ENCODE measurements at regions not wholly inside any gene's neighbourhood (a gene's known extent, or its start where the extent isn't known, plus 50 kb on each side); places are given as distances from the start of the nearest gene placed in this dataset.

DNA sequence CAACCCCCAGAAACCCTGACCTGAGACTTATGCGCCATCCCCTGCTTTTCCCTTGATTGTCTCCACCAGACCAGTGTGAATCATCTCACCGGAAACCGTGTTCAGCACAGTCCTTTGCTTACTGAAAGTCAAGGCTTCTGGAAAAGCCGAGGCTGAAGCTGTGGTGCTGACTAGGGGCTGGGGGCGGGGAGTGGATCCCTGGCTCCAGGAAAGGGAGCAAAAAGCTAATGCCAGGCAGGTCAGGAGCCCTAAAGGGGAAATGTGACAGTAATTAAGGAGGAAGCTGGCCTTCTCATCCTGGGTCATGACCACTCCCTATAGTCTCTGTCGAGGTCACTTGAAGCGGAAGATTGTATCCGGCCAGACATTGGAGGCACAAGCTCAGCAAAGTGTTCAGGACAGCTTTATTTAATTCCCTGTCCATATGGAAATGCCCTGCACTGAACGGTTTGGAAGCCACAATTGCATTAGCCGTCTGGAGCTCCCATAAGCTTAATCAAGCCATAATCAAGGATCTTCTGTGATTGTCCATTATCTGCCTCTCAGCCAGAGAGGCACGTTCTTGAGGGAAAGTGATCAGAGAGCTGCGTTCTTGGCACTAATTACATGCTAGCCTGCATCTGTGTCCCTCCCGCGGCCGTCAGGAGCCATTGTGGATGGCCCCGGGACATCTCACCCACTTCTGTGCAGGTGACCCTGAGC lies 403.6 kb downstream of the RRAGC start:
- DNase-seq (ENCODE audit: low read depth): no peak

DNA sequence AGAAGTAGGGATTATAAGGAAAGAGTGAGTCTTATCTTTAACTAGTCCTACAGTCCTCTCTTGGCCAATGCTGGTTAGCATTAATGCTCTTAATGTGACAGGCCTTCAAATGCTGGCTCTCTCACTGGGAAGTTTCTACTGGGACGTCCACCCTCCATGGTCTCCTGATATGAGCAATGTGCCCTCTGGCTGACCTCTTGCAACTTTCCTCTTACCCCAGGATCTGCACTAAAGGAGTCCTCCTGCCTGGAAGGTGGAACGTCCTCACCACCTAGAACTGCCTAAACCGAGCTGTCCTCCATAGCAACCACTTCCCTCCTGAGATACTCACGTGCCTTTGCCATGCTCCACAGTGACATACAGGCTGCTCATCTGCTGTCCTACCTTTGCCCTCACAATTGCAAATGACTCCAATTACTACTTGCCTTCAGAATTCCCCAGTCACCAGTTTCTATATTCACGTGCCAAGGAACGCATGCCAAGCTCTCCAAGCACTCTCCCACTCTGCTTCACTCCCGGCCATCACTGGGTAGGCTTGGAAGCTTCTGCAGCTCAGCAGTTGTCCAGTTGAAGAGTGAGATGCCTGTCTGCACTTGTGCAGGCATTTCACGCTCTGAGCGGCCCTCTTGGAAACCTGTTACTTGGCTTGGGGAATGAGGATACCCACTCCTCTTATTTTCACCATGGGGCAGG lies 404.7 kb downstream of the RRAGC start:
- DNase-seq (ENCODE audit: low read depth): no peak

DNA sequence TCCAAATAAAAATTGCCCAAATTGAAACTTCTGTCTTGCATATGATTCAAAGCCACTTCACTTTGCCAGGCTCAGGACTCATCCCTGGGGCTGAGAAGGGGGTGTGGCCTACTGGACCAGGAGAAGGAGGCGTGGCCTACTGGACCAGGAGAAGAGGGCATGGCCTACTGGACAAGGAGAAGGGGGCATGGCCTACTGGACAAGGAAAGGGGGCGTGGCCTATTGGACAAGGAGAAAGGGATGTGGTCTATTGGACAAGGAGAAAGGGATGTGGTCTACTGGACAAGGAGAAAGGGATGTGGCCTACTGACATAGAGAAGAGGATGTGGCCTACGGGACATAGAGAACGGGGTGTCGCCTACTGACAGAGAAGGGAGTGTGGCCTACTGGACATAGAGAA lies 405.3 kb downstream of the RRAGC start:
- DNase-seq (ENCODE audit: low read depth): no peak

DNA sequence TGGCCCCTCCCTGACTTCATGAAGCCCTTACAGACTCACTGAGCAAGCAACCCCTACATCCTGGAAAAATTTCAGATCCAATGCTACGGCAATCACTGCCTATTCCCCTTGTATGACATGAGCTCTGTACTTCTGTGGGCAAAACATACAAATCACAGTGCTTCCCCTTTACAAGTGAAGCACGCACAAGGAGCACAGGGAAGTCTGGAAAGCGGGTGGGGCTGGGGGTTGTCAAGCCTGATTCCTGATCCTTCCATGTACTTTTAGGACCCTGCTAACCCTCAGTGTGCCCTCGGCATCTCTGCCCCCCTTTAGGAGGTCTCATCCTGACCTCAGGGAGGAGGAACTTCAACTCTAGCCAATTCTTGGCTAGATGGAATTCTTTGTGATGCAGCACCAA lies 405.7 kb upstream of the POU3F1 start:
- DNase-seq (ENCODE audit: low read depth): no peak

DNA sequence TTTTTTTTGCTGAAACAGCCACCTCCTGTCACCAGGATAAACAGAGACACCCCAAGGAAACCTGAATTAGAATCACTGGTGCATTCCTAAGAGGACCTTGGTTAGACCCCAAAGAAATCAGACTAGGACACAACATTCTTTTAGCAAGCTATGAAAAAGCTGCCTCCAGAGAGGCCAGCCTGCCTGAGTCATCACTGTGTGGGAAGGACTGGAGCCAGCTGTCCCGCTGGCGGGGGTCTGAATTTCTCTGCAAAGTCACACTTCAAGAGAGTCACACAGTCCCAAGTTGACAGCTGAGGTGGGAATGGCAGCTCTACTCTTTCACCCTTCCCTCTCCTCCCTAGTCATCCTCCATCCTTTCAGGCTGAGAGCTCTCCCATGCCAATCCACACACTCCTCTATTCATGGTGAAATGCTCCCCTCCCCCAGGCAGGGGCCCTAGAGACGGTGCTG lies 405.0 kb upstream of the POU3F1 start:
- no peak for DNase-seq (ENCODE audit: low read depth)

DNA sequence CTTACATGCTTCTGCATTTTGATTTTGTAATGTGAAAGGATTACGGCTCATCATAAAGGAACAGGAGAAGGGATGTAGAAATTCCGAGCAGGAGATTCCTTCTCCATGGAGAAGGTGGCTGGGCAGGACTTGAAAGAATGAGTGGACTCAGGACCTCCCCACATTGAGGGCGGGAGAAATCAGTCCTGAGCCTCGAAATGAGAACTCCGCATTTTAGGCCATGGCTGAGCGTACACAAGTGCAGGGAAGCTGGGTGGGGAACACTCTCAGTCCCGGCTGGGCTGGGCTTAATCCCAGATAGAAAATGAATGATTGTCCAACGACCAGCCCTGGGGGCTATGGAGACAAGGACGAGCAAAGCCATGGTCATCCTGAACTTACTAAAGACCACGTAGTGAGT lies 402.3 kb upstream of the POU3F1 start:
- DNase-seq (ENCODE audit: low read depth): no peak

DNA sequence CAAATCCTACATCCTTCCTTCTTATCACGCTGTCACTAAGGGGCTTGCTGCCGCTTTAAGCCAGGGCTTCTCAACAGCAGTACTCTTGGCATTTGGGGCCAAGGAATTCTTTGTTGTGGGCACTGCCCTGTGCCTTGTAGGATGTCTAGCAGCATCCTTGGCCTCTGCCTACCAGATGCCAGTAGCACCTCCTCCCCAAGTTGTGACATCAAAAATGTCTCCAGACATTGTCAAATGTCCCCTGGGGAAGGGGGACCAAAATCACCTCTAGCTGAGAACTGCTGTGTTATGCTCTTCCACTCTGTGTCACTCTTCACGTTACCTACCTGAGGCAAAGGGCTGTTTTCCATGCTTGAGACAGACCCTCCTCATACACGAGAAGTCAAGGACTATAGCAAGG lies 400.3 kb upstream of the POU3F1 start:
- DNase-seq (ENCODE audit: low read depth): no peak

DNA sequence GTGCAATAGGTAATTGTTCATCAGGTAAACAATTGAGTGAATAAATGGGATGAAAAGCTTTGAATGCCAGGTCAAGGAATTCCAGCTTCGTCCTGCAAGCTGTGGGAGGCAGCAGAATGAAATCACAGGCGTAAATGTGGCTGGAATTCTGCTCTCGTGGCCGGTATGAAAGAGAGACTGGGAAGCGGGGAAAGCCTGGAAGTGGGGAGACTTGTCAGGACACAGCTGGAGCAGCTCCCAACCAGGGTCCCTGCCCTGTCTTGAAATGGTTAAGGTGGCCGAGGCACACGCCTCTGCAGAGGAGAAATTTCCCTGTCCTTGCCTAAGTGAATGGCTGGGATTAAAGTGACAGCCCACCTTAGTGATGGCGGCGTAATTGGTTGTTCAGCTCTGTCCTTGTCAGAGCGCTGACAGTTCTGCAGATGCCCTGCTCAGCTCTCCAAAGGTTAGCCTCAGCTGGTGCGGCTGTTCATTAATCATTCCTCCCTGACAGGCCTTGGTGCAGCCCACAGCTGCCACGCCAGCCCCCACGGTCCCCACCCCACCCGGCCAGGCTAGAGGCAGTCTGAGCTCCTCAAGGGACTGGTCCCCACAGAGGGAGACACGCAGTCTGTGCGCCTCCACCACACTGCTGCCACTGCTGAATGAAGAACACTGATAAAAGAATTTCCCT lies 398.3 kb upstream of the POU3F1 start:
- DNase-seq (ENCODE audit: low read depth): no peak

DNA sequence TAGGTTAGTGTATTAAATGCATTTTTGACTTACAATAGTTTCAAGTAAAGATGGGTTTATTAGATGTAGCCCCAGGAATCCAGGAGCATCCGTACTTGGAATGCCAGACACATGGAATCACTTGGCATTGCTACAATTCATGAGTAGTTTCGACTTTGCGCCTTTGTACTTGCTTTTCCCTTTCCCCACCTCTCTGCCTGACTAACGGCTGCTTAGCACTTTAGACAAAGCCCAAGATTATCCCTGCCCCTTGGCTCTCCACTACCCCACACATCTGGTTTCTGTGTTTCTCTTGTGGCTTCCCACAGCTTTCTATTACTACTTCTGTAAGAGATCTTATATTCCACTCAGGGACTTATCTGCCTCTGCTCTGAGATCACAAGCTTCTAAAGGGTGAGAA lies 397.7 kb upstream of the POU3F1 start:
- DNase-seq (ENCODE audit: low read depth): no peak

DNA sequence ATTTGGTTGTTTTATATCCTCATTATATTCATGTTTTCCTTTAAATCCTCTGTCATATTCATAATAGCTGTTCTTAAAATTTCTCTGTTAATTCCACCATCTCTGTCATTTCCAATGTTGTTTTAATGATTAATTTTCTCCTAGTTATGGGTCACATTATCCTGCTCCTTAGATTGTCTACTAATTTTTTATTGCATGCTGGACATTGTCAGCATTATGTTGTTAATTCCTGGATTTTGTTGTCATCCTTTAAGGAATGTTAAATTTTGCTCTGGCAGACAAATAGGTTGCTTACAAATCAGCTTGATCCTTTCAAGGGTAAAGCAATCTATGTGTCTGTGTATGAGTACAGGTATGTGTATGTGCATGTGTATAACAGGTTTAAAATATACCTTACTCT lies 393.8 kb upstream of the POU3F1 start:
- DNase-seq (ENCODE audit: low read depth): no peak

DNA sequence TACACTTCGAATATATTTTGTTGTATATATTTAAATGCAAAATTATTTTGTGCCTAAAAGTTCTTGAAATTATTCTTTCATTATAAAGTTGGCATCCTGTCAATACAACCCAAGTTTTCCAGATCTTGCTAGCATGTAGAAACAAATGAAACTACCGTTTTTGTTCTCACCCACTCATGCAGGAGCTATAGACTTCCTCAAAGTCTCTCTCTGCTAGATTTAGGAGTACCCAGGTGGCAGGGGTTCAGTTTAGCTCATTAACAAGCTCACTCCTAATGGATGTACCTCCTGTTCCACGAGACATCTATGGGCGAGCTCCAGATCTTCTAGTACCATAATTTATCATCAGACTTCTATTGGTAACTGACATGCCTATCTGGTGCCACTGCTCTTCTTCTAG lies 390.2 kb upstream of the POU3F1 start:
- DNase-seq (ENCODE audit: low read depth): no peak

DNA sequence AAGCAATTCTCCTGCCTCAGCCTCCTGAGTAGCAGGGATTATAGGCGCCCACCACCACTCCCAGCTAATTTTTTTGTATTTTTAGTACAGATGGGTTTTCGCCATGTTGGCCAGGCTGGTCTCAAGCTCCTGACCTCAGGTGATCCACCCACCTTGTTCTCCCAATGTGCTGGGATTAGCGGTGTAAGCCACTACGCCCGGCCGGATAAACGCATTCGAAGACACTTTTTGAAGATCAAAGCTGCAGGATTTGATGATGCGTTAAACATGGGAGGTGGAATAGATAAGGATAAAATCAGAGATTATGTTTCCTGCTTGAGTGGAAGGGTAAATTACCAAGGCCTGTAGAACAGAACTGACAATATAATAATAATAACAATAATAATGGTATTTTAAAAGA lies 389.4 kb upstream of the POU3F1 start:
- DNase-seq (ENCODE audit: low read depth): no peak

DNA sequence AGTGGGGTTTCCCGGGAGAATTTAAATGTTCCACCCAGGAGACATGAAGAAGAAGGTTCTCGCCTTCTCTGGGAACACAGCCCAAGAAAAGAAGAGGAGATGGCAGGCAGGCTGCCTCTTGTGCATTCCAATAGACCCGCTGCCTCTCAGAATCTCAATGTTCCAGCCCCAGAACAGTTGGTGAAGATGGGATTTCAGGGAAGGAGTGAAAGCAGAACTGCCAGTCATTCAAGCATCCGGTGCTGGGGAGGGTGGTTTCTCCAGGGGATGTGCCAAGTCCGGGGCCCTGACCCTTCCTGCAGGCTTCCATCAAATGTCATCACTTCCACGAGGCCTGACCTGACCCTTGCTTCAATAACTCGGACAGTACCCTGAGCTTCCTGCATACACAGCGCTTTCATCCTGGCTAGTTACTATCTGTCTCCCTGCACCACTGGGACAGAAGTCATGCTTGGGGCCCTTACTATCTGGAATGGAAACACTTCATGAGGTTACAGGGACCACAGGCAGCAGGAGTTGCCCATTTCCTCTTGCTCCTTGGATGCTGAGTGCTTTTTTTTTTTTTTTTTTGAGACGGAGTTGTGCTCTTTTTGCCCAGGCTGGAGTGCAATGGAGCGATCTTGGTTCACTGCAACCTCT lies 386.6 kb upstream of the POU3F1 start:
- no peak for DNase-seq (ENCODE audit: low read depth)

DNA sequence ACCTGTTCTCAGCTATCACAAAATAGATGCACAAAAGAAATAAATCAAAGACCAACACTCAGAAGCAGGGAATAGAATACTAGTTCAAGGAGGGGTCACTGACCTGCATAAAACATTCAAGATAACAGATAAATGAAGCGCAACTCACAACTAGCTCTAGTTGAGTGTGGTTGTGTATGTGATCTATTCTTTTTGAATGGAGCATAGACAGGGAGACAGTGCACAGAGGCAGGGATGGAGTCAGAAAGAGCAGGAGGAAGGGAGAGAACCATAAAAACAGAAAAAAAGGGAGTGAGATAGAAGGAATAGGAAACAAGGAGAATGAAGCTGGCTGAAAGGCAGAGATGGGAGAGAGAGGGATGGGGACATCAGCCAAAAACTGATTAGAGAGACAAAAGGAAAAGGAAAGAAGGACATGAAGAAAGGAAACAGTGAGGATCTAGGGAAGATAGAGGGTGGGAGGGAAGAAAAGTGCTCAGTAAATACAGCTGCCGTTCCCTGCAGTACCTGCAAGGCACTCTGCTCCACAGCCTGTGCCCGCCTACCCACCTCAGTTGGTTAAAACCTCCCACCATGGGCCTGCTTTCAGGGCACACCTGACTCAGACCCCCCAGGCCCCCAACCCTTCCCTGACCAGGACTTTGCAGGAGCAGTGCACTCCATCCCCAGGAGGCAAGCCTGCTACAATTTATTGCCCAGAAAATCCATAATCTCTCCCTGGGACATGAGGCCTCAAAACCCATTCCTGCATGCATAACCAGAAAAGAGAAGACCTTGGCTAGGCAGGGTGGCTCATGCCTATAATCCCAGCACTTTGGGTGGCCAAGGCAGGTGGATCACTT lies 385.2 kb upstream of the POU3F1 start:
- no peak for DNase-seq (ENCODE audit: low read depth)

DNA sequence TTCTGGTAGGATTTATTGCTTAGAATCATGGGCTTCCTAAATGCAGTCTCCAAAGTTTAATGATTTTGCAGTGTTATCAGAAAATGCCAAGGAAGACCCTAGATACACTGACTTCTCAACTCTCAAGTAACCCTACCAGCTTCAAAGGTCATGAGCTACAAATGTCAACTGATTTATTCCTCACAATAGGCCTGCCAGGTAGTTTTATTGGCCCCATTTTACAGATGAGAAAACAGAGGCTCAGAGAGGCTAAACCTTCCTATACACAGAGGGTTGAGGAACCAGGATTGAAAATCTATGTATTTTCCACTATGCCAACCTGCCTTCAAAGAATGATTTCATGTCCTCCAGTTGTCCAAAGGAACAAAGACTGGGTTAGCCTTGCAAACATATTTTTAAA lies 384.4 kb upstream of the POU3F1 start:
- no peak for DNase-seq (ENCODE audit: low read depth)

DNA sequence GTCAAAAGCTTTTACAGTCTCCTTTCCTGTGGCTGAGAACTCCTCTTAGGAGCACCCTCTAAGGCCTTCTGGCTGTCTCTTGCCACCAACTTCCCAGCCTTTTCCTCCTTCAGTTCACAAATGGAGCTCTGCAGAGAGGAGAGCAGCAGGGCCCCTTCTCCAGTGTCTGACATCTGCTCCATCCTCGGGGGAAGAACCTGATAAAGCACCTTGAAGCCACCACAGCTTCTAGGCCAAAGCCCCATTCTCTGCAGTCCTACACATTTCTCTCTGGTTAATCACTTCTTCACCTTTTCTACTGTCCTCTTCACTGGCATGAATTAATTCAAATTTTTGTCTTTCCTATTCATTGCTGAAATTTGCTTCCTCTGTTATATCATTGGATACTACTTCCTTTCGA lies 378.1 kb upstream of the POU3F1 start:
- no peak for DNase-seq (ENCODE audit: low read depth)

DNA sequence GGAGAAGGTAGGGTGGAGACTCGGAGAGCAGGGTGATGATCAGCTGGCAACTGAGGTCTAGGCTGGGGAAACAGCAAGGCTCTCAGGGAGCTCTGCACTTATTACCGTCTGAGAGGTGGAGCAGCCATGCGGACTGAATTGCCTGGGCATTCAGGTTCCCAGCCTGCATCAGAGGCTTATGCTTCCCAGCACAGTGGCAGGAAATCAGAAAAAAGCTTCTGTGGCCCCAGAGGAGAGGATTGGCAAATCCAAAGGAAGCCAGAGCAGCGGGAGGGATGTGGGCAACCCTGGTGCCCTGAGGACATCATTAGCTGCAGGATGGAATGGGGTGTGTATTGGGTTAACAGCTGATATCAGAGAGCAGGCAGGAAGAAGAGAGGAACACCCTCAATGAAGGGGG lies 374.1 kb upstream of the POU3F1 start:
- DNase-seq (ENCODE audit: low read depth): no peak

DNA sequence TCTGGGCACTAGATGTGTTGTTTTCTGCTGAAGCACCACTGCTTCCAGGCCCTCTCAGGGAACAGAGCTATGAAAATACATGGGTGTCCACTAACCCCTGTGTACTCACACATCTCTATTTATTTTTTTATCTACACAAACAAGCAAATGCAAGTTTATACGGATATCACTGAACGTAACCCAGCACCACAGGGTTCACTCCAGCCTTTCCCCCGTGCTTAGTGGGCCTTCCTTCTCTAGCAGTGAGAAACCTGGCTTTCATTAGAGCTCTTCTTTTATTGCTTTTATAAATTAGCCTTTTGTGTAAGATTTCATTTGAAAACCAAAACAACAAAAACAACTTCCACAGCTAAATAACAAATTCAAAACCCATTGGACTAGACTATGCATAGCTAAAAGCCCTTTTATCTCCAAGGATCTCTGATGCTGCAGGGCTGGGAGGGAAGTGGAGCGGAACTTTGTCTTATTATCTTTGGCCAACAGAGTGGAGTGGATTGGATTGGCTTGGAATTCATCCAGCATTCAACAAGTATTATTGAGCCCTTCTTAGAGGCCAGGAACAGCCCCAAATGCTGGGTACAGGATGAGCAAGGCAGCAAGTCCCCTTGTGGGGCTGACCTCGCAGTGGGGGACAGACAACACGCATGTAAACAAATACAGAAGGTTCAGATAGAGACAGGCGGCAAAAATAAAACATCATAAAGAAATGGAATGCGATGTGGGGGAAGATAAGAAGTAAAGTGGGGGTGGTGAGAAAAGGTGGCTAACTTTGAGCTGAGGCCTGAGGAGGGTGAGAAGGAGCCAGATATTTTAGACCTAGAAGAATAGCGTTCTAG lies 371.8 kb upstream of the POU3F1 start:
- no peak for DNase-seq (ENCODE audit: low read depth)

DNA sequence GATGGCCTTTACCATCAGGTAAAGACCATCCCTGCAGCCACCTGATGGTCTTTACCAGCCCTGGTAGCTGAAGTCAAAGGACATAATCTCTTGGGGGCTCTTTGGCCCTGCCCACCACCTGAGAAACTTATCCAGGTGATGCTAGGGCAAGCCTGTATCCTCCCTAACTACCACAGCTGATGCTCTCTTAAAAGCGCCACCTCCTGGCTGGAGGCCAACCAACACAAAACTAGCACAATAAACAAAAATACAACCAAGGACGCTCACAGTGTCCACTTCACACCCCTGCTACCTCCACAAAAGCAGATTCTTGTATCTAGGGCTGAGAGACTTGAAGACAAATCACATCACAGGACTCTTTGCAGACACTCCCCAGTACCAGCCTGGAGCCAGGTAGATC lies 357.1 kb upstream of the POU3F1 start:
- DNase-seq (ENCODE audit: low read depth): no peak

DNA sequence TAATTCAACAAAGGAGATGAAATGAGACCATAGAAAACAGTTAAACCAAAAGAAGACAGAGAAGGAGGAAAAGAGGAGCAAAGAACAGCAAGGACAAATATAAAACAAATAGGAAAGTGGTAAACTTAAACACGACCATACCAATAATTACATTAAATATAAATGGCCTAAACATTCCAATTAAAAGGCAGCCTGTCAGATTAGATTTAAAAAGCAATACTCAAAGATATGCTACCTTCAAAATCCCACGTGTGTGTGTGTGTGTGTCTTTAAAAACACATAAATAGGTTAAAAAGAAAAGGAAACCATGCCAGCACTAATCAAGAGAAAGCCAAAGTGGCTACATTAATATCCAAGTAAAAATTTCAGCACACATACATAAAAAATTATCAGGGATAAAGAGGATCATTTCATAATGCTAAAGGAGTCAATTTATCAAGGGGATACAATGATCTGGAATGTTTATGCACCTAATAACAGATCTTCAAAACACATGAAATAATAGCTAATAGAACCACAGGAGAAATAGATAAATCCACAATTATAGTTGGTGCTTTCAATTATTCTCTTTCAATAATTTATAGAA lies 355.7 kb upstream of the POU3F1 start:
- no peak for DNase-seq (ENCODE audit: low read depth)

DNA sequence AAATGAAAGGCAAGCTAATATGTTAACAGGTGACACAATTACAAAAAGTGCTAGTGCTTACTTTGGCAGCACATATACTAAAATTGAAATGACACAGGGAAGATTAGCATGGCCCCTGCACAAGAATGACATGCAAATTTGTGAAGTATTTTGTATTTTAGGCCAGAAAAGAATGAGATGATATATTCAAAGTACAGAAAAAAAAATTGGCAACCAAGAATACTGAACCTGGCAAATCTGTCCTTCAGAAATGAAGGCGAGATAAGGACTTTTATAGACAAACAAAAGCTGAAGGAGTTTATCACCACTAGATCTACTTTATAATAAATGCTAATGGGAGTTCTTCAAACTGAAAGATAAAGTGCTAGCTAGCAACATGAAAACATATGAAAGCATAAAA lies 350.0 kb upstream of the POU3F1 start:
- DNase-seq (ENCODE audit: low read depth): no peak

All from activated T-cell treated with anti-CD3 and anti-CD28 coated beads for 24 hours (primary cell).